Tibial artery (tissue), 4 donors: ENCODE measurements at regions not wholly inside any gene's neighbourhood (a gene's known extent, or its start where the extent isn't known, plus 50 kb on each side); places are given as distances from the start of the nearest gene placed in this dataset.

Experiments used
- DNase-seq, 2 donors: peaks; one replicate each; pipeline ENCODE4 v3.0.0-alpha.2; 2019
- H3K27ac ChIP-seq, 2 donors: fragments of 200-600 bp; sonication (generic) in 1 of 2; 1 replicate in 1 of 2; 2 replicates in 1 of 2; pipeline ENCODE4 v1.5.1; 2018 to 2019; ENCODE audit warnings: mild to moderate bottlenecking in 1 of 2
- H3K27me3 ChIP-seq, 2 donors: fragments of 200-600 bp; sonication (generic) in 1 of 2; one replicate each; pipeline versions ENCODE4 v1.5.1 to v1.6.0; 2016 to 2019
- H3K36me3 ChIP-seq, 3 donors: fragments of 200-600 bp; sonication (generic) in 2 of 3; one replicate each; pipeline ENCODE4 v1.5.1; 2016 to 2019; ENCODE audit warnings: mild to moderate bottlenecking in 2 of 3
- H3K4me1 ChIP-seq, 4 donors: fragments of 200-600 bp; sonication (generic) in 2 of 4; 1 replicate in 3 of 4; 2 replicates in 1 of 4; pipeline ENCODE4 v1.5.1; 2016 to 2019
- H3K4me3 ChIP-seq, 2 donors: fragments of 200-600 bp; sonication (generic) in 1 of 2; 1 replicate in 1 of 2; 2 replicates in 1 of 2; pipeline ENCODE4 v1.5.1; 2018 to 2019; ENCODE audit warnings: mild to moderate bottlenecking in 2 of 2
- H3K9me3 ChIP-seq, 3 donors: fragments of 200-600 bp; sonication (generic) in 1 of 3; one replicate each; pipeline ENCODE4 v1.5.1; 2016 to 2019
- intact Hi-C: fragments of 100-400 bp; cut with DNase I; formaldehyde crosslinking; loops from one replicate; pipeline ENCODE4 v1.15.0; 2023; ENCODE audit warnings: low total_unique reads
- TF ChIP-seq, protein P1 (sequence below), 2 experiments: fragments of 200-600 bp in 1 of 2; fragments of 450-650 bp in 1 of 2; IDR thresholded peaks; one replicate each; pipeline ENCODE4 v1.5.1; 2017 to 2019; ENCODE audit warnings: antibody characterized with exemption in 2 of 2, mild to moderate bottlenecking in 1 of 2, moderate library complexity in 1 of 2

DNA sequence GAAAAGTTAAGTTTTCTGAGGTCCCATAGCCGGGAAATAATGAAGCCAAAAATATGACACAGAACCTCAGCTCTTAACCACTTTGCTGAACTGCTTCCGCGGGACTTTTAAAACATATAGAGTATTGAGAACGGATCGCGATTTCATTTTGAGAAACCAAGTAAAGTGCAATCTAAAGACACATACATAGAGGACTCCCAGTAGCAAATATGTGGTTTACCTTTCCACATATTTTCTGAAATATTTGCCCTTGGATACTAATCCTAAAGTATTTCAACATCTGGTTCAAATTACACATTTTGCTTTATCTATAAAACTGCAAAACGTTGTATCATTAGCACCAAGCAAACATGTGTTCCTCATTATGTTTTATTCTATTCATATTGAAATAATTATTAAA, 776.5 kb downstream of the ROBO2 start:
- Histone ChIP-seq H3K27ac (no peak overlapping the region), H3K36me3 (no peaks in the 10 kb centered on the region), H3K9me3 (no peaks in the 10 kb centered on the region), H3K4me3 (no peak overlapping the region), H3K27me3 (no peaks in the 10 kb centered on the region), H3K4me1 (no peaks in the 10 kb centered on the region)
- no peak for DNase-seq
- intact Hi-C loops, result no loop called here
- TF ChIP-seq, protein P1, sequence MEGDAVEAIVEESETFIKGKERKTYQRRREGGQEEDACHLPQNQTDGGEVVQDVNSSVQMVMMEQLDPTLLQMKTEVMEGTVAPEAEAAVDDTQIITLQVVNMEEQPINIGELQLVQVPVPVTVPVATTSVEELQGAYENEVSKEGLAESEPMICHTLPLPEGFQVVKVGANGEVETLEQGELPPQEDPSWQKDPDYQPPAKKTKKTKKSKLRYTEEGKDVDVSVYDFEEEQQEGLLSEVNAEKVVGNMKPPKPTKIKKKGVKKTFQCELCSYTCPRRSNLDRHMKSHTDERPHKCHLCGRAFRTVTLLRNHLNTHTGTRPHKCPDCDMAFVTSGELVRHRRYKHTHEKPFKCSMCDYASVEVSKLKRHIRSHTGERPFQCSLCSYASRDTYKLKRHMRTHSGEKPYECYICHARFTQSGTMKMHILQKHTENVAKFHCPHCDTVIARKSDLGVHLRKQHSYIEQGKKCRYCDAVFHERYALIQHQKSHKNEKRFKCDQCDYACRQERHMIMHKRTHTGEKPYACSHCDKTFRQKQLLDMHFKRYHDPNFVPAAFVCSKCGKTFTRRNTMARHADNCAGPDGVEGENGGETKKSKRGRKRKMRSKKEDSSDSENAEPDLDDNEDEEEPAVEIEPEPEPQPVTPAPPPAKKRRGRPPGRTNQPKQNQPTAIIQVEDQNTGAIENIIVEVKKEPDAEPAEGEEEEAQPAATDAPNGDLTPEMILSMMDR (IDR thresholded peaks at IDR 0.05), result no peak

DNA sequence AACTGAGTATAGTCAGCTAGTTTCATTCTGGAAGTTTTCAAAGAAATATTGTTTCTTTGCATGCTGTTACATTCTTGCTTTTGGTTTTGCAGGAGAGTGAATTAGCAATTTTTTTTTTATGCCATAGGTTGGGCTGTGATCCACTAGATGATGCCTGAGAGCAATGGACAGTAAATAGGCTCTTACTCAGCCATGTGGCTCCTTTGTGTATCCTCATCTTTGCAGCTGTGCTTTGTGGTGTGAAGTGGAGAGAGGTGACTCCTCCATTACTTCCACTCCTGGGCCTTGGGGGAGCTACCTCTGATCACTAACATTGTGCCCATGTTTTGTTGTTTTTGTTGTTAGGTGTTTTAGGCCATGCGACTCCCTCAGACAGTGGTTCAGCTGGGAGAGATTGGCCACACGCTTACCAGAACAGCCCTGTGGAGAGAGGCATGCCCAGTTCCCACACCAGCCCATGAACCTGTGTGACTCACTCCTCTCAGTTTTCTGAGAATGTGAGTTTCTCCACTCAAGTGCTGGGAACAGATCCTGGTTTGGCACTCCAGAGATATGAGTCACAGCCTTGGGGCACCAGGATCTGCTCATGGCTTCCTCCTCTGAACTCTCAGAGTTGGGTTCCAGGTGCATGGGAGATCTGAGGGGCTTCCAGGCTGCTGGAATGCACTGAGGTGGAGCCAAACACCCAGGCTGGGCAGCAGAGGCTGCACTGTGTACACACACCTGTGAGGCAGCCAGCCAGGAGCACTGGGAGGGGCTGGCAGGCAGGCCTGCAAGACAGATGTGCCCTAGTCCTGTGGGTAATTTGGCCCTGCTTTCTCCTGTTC, 785.3 kb downstream of the ROBO2 start:
- intact Hi-C loops, result no loop called here
- H3K27me3 ChIP-seq, result no peaks in the 10 kb centered on the region
- no peak for DNase-seq
- peaks cover 0 to 4% (median 0%) of the 10 kb centered on the region in 3 donors for H3K9me3 ChIP-seq
- peaks cover 0 to 5% (median 0%) of the 10 kb centered on the region in 4 donors for H3K4me1 ChIP-seq
- TF ChIP-seq, protein P1 (IDR thresholded peaks at IDR 0.05), result no peak
- no peak overlapping the region for H3K4me3 ChIP-seq
- no peak overlapping the region for H3K27ac ChIP-seq
- no peaks in the 10 kb centered on the region for H3K36me3 ChIP-seq

DNA sequence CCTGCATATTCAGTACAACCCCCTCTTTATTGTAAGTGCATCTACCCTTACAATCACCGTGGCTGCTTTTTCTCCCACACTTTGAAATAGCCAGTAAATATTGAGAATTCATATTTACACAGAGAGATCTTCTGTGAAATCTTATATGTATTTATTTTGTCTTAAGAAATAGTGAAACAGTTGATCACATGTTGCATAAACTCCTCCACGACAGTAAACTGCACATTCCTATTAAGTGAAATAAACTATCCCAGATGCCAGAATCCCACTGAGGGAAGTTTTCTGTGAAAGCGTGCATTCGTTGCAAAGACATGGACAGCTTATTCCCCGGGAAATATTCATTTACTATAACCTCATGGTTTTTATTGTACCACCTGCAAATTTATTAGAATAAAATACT, 796.0 kb downstream of the ROBO2 start:
- Histone ChIP-seq H3K4me3 (no peak overlapping the region), H3K9me3 (peaks cover 0 to 6% (median 0%) of the 10 kb centered on the region in 3 donors), H3K36me3 (no peaks in the 10 kb centered on the region), H3K4me1 (no peaks in the 10 kb centered on the region), H3K27me3 (no peaks in the 10 kb centered on the region), H3K27ac (no peak overlapping the region)
- DNase-seq, result no peak
- TF ChIP-seq, protein P1 (IDR thresholded peaks at IDR 0.05), result no peak
- intact Hi-C loops, result no loop called here

DNA sequence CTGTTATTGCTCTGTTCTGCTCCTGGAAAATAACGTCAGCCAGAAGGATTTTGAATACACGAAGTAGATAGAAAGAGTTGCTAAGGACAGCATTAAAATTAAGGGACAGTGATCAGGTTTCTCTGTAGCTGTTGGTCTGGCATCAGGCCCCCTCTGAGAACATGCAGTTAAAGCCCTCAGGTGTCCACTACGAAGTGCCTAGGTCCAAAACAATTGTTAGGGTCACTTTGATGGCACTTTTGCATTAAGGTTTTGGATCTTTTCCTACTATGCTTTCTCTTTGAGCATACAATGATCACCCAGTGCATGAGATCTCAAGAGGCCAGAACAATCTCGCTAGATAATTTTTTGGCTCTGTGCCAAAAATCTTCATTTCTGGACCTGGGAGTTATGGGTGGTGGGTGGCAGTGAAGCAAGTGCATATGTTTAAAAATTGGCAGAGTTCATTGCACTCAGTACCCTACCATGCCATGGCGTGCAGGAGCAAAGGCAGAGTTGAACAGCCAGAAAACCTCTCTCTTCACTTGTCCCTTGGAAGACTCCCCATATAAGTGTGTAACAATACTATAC, 797.6 kb downstream of the ROBO2 start:
- Histone ChIP-seq H3K27me3 (no peaks in the 10 kb centered on the region), H3K36me3 (no peaks in the 10 kb centered on the region), H3K9me3 (peaks cover 0 to 6% (median 0%) of the 10 kb centered on the region in 3 donors), H3K4me3 (no peak overlapping the region), H3K4me1 (no peaks in the 10 kb centered on the region), H3K27ac (no peak overlapping the region)
- TF ChIP-seq, protein P1 (IDR thresholded peaks at IDR 0.05), result no peak
- intact Hi-C loops, result no loop called here
- no peak for DNase-seq

DNA sequence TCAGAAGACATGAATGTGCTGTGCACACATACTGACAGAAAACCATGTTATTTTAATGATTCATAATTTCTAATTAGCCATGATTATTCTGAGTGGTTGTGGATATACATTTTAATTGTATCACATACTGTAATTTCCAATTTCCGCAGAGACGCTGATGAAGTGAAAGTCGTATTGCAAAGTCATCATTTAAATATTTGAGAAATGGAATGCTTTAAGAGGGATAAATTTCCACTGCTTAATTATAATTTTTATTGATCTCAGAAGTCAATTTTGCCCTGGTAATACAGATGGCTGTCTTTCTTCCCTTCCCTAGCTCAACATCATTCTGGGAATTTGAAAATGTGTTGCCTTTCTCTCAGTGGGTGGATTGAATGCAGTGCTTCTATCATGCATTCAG, 819.3 kb downstream of the ROBO2 start:
- H3K36me3 ChIP-seq, result no peaks in the 10 kb centered on the region
- H3K4me3 ChIP-seq, result no peak overlapping the region
- TF ChIP-seq, protein P1 (IDR thresholded peaks at IDR 0.05), result no peak
- H3K4me1 ChIP-seq, result no peaks in the 10 kb centered on the region
- H3K27me3 ChIP-seq, result no peaks in the 10 kb centered on the region
- DNase-seq, result no peak
- H3K9me3 ChIP-seq, result no peaks in the 10 kb centered on the region
- no peak overlapping the region for H3K27ac ChIP-seq
- intact Hi-C loops, result no loop called here
